ENCODE measurements at regions not wholly inside any gene's neighbourhood (a gene's known extent, or its start where the extent isn't known, plus 50 kb on each side); places are given as distances from the start of the nearest gene placed in this dataset.

- 85% methylated on average over 5 of the region's 5 CpGs; no CpG with 5 or more reads in 1 of the 2 experiments for WGBS, 2 experiments (ENCODE audit: extremely low coverage in 1 of 2, insufficient coverage in 1 of 2, insufficient read length in 1 of 2, insufficient replicate concordance in 2 of 2, low coverage in 1 of 2, low lambda C conversion rate in 2 of 2, missing lambda C conversion rate in 1 of 2)
- Histone ChIP-seq H2BK120ac (replicated peaks; ENCODE audit: low read depth, low read length) (no peak overlapping the region), H2AFZ (ENCODE audit: low read length) (no peak overlapping the region), H3K23ac (ENCODE audit: insufficient read length) (no peak overlapping the region), H3K4me2 (ENCODE audit: insufficient read depth in 1 of 2, low read depth in 2 of 2, low read length in 2 of 2) (no peak overlapping the region), H2BK12ac (ENCODE audit: low read depth, low read length) (no peak overlapping the region), H3K23me2 (ENCODE audit: low read depth, low read length) (no peaks in the 10 kb centered on the region), H3K14ac (ENCODE audit: insufficient read length) (no peak overlapping the region), H3K79me2 (ENCODE audit: control insufficient read depth in 1 of 2, insufficient read depth in 2 of 2, low read length in 2 of 2) (no peaks in the 10 kb centered on the region), H3K27ac (ENCODE audit: low read depth, low read length) (no peak overlapping the region), H2BK20ac (ENCODE audit: low read length) (no peak overlapping the region), H3K4ac (replicated peaks; ENCODE audit: insufficient read length, low read depth, low read length) (no peak overlapping the region), H3K4me3 (ENCODE audit: extremely low read depth in 1 of 4, insufficient read depth in 2 of 4, low read depth in 3 of 4, low read length in 4 of 4) (no peak overlapping the region), H4K8ac (ENCODE audit: extremely low read depth, insufficient read depth, low read length) (no peak overlapping the region), H2AK5ac (ENCODE audit: low read depth, low read length) (no peak overlapping the region), H4K5ac (ENCODE audit: insufficient read length, low read depth, low read length) (no peak overlapping the region), H4K91ac (replicated peaks; ENCODE audit: insufficient read length, low read length) (no peak overlapping the region), H3K36me3 (ENCODE audit: control insufficient read depth in 2 of 4, insufficient read depth in 4 of 4, low read length in 3 of 4) (no peaks in the 10 kb centered on the region), H2BK15ac (ENCODE audit: low read length) (no peak overlapping the region), H3K79me1 (ENCODE audit: low read depth, low read length) (no peaks in the 10 kb centered on the region), H4K20me1 (replicated peaks in 1 of 2; ENCODE audit: control insufficient read depth in 1 of 2, insufficient read depth in 2 of 2, low read length in 2 of 2) (no peaks in the 10 kb centered on the region), H3K18ac (ENCODE audit: extremely low read depth, low read length) (no peak overlapping the region), H3K4me1 (replicated peaks in 1 of 4; ENCODE audit: control insufficient read depth in 3 of 4, insufficient read depth in 4 of 4, low read length in 3 of 4) (peaks cover 0 to 5% (median 3%) of the 10 kb centered on the region in 4 experiments; a peak in 5 of 7 replicates), H3K27me3 (replicated peaks in 1 of 4; ENCODE audit: control insufficient read depth in 3 of 4, extremely low read depth in 1 of 4, insufficient read depth in 3 of 4, low read length in 3 of 4) (no peaks in the 10 kb centered on the region), H2BK5ac (ENCODE audit: low read depth, low read length) (no peak overlapping the region), H3K9ac (replicated peaks in 1 of 4; ENCODE audit: extremely low read depth in 1 of 4, low read depth in 3 of 4, low read length in 3 of 4) (no peak overlapping the region), H3K9me3 (ENCODE audit: insufficient read depth in 2 of 2, low read depth in 1 of 2, low read length in 1 of 2) (no peaks in the 10 kb centered on the region), H3K56ac (replicated peaks; ENCODE audit: insufficient read length, low read depth, low read length) (no peak overlapping the region)
- DNase-seq (ENCODE audit: low read depth in 1 of 2, low spot score in 2 of 2) (no peak), FAIRE-seq (no peak)
- ChIA-PET CTCF (ENCODE audit: partially characterized antibody) (interaction anchor here (1.1 to 3.8 kb wide), 4 partner anchors 10 to 65 kb away, joined by 3 to 18 read pairs (median 8); no protein-coding TSS in a partner anchor), POLR2A (ENCODE audit: partially characterized antibody) (no interaction called here)
- TF ChIP-seq SAP30 (IDR thresholded peaks at IDR 0.05; ENCODE audit: insufficient read depth, insufficient replicate concordance, low read length) (no peak), POLR2A (IDR thresholded peaks at IDR 0.05; ENCODE audit: control extremely low read depth in 1 of 2, low read depth in 2 of 2, low read length in 2 of 2) (no peak), TAF7 (optimal IDR thresholded peaks at IDR 0.05; ENCODE audit: borderline replicate concordance, low read depth, low read length) (no peak), SIRT6 (IDR thresholded peaks at IDR 0.05; ENCODE audit: low read length) (no peak), ASH2L (IDR thresholded peaks at IDR 0.05; ENCODE audit: low read length) (no peak), KDM1A (IDR thresholded peaks at IDR 0.05; ENCODE audit: borderline replicate concordance, low read length) (no peak), FOSL1 (IDR thresholded peaks at IDR 0.05; ENCODE audit: insufficient read depth, low read depth, low read length) (no peak)
Measured at GRCh38 chr3:54004335-54004734, 112.7 kb upstream of the SELENOK start.

All from H1 (cell line).